ENCODE measurements at regions not wholly inside any gene's neighbourhood (a gene's known extent, or its start where the extent isn't known, plus 50 kb on each side); places are given as distances from the start of the nearest gene placed in this dataset.

GRCh38 chr2:207324001-207324400 lies 158.3 kb upstream of the KLF7 start:
- Histone ChIP-seq H3K27me3 (ENCODE audit: insufficient read depth, low read depth, low read length) (no peaks in the 10 kb centered on the region), H3K79me2 (replicated peaks; ENCODE audit: insufficient read depth, low read length) (no peaks in the 10 kb centered on the region), H3K36me3 (ENCODE audit: insufficient read depth, low read length) (no peaks in the 10 kb centered on the region)

GRCh38 chr2:207327513-207327912 lies 161.8 kb upstream of the KLF7 start:
- H3K9ac ChIP-seq (ENCODE audit: low read length) = no peak overlapping the region
- no peak overlapping the region for H3K4me3 ChIP-seq (ENCODE audit: low read length)
- no peaks in the 10 kb centered on the region for H3K9me2 ChIP-seq (ENCODE audit: insufficient read depth, low read length)
- no peaks in the 10 kb centered on the region for H3K79me2 ChIP-seq (replicated peaks; ENCODE audit: insufficient read depth, low read length)
- no peaks in the 10 kb centered on the region for H3K27me3 ChIP-seq (ENCODE audit: insufficient read depth, low read depth, low read length)
- H3K36me3 ChIP-seq (ENCODE audit: insufficient read depth, low read length) = no peaks in the 10 kb centered on the region
- H3F3A ChIP-seq (ENCODE audit: insufficient read depth, low read length, poor library complexity, severe bottlenecking) = no peaks in the 10 kb centered on the region
- no peaks in the 10 kb centered on the region for H4K20me1 ChIP-seq (ENCODE audit: insufficient read depth)
- H3K9me3 ChIP-seq (ENCODE audit: low read length) = no peaks in the 10 kb centered on the region
- H3K27ac ChIP-seq (ENCODE audit: low read length) = no peak overlapping the region
- no peak overlapping the region for H2AFZ ChIP-seq (ENCODE audit: low read depth, low read length)
- H3K4me2 ChIP-seq (ENCODE audit: low read length) = no peak overlapping the region
- TF ChIP-seq TAF1 (IDR thresholded peaks at IDR 0.05; ENCODE audit: low read depth) (no peak), SMC3 (conservative IDR thresholded peaks at IDR 0.05; ENCODE audit: poor library complexity) (no peak), CTCF (IDR thresholded peaks at IDR 0.05; ENCODE audit: poor library complexity, severe bottlenecking) (no peak), RAD21 (conservative IDR thresholded peaks at IDR 0.05) (no peak), REST (IDR thresholded peaks at IDR 0.05; ENCODE audit: borderline replicate concordance) (no peak), EP300 (conservative IDR thresholded peaks at IDR 0.05; ENCODE audit: poor library complexity, severe bottlenecking) (no peak), POLR2AphosphoS5 (IDR thresholded peaks at IDR 0.05) (no peak)

More at GRCh38 chr2:207324001-207324400, 158.3 kb upstream of the KLF7 start:
- H3K27ac ChIP-seq (ENCODE audit: low read length) = no peak overlapping the region
- no peaks in the 10 kb centered on the region for H3F3A ChIP-seq (ENCODE audit: insufficient read depth, low read length, poor library complexity, severe bottlenecking)
- no peak overlapping the region for H2AFZ ChIP-seq (ENCODE audit: low read depth, low read length)
- no peak overlapping the region for H3K9ac ChIP-seq (ENCODE audit: low read length)
- no peak for TF ChIP-seq REST (IDR thresholded peaks at IDR 0.05; ENCODE audit: borderline replicate concordance)
- TF ChIP-seq CTCF (IDR thresholded peaks at IDR 0.05; ENCODE audit: poor library complexity, severe bottlenecking) = no peak
- TF ChIP-seq SMC3 (conservative IDR thresholded peaks at IDR 0.05; ENCODE audit: poor library complexity) = no peak
- TF ChIP-seq POLR2AphosphoS5 (IDR thresholded peaks at IDR 0.05) = no peak
- no peak for TF ChIP-seq TAF1 (IDR thresholded peaks at IDR 0.05; ENCODE audit: low read depth)
- no peak for TF ChIP-seq EZH2 (IDR thresholded peaks at IDR 0.05; ENCODE audit: borderline replicate concordance, insufficient read depth, low read length, poor library complexity, severe bottlenecking)
- TF ChIP-seq EP300 (conservative IDR thresholded peaks at IDR 0.05; ENCODE audit: poor library complexity, severe bottlenecking) = no peak
- TF ChIP-seq RAD21 (conservative IDR thresholded peaks at IDR 0.05) = no peak
- no peak for TF ChIP-seq MXI1 (conservative IDR thresholded peaks at IDR 0.05; ENCODE audit: poor library complexity, severe bottlenecking)
- H3K9me3 ChIP-seq (ENCODE audit: low read length) = no peaks in the 10 kb centered on the region
- no peaks in the 10 kb centered on the region for H3K9me2 ChIP-seq (ENCODE audit: insufficient read depth, low read length)
- no peak overlapping the region for H3K4me3 ChIP-seq (ENCODE audit: low read length)
- H4K20me1 ChIP-seq (ENCODE audit: insufficient read depth) = no peaks in the 10 kb centered on the region
- no peak overlapping the region for H3K4me2 ChIP-seq (ENCODE audit: low read length)
